NCI-H128 (cell line): ENCODE measurements at regions not wholly inside any gene's neighbourhood (a gene's known extent, or its start where the extent isn't known, plus 50 kb on each side); places are given as distances from the start of the nearest gene placed in this dataset.

ENCODE experiments used
- DNase-seq: peaks from one replicate; lab custom pipeline; 2025; ENCODE audit not compliant: unreplicated experiment; lab: John Stamatoyannopoulos, UW

GRCh38 chr2:62447411-62447810, 58.6 kb downstream of the TMEM17 start:
- DNase-seq = no peak

- no peak for DNase-seq
Observed at GRCh38 chr2:62446491-62446890, 59.5 kb downstream of the TMEM17 start.

- no peak for DNase-seq
Observed at GRCh38 chr2:62443886-62444285, 62.1 kb downstream of the TMEM17 start.

- DNase-seq = no peak
Observed at GRCh38 chr2:62443471-62443870, 62.5 kb downstream of the TMEM17 start.

GRCh38 chr2:62441824-62442223, 64.2 kb downstream of the TMEM17 start:
- no peak for DNase-seq

GRCh38 chr2:62441421-62441820, 64.6 kb downstream of the TMEM17 start:
- DNase-seq = no peak

GRCh38 chr2:62440281-62440946, 65.6 kb downstream of the TMEM17 start:
- DNase-seq = no peak

GRCh38 chr2:62439425-62439824, 66.6 kb downstream of the TMEM17 start:
- DNase-seq = no peak

DNA sequence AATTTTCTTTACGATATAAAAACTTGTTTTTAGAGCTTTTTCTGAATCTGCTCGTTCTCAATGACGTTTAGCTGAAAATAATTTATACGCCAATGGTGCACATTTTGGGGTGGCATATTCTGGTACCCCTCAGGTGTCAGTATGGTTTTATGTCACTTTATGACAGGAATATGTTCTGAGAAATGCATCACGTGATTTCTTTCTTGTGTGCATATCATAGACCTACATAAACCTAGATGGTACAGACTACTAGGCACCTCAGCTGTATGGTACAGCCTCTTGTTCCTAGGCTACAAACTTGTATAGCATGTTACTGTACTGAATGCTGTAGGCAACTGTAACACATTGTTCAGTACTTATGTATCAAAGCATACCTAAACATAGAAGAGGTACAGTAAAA, 68.2 kb downstream of the TMEM17 start:
- DNase-seq = no peak

GRCh38 chr2:62435720-62436119, 70.3 kb downstream of the TMEM17 start:
- no peak for DNase-seq

- no peak for DNase-seq
Observed at GRCh38 chr2:62432407-62432806, 73.6 kb downstream of the TMEM17 start.

DNA sequence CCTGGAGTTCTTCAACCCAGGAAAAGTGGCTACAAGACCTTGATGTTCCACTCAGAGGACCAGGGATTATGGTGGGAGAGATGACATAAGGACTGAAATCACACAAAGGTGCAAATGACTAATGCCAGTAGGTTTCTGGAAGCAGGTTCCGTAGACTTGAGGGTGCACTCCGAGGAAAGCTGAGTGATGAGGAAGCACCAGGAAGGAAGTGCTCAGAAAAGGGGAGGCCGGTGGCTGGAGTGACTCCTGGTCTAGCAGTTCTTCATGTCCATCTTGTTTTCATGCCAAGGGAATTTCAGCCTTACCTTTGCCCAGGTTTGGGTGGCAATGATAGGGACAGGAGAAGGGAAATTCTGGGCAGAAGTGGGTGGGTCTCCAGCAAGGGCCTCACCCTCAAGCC, 74.5 kb downstream of the TMEM17 start:
- DNase-seq = no peak

DNA sequence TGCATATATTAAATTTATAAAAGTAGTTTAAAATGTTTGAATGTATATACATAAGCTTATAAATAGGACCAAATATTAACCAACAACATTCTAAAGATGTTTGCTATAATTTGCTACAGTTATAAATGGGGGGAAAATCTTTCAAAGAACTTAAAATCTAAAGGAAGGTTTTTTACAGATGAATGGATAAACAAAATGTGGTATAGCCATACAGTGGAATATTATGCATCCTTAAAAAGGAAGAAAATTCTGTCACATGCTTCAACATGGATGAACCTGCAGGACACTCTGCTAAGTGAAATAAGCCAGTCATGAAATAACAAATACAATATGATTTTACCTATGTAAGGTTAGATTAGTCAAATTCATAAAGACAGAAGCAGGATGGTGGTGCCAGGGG, 75.8 kb downstream of the TMEM17 start:
- no peak for DNase-seq

- DNase-seq = no peak
Observed at GRCh38 chr2:62427146-62427545, 78.8 kb downstream of the TMEM17 start.

DNA sequence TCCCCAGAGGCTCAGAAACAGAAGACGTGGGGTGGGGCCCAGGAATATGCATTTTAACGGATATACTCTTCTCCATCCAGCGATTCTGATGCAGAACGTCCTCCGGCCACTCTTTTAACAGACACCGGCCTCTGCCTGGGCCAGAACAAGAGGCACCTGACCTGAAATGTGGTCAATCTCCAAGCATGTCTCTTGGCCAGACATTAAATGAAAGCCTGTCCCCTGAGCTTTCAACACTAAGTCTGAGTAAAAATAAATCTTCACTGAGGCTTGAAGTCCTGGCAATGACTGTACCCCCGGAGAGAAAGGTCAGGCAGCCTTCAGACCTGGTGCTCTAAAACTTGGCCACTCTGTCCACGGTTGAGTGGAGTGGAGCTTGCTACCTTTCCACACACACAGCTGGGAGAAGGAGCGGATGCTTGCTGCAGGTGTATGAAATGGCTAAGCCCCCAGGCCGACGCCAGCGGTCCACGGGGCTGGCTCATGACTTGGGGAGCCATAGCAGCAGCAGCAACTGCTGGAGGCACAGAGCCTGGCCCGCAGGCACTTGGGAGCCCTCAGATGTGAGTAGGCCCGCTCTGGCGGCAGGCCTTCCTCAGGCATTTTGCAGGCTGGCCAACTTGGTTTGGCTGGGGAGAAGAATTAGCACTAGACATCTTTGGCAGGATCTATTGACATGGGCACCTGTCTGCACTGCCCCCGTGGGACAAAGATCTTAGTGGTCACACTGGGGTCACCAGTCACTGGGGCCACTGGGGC, 79.7 kb downstream of the TMEM17 start:
- DNase-seq = no peak

- no peak for DNase-seq
Observed at GRCh38 chr2:62425684-62426083, 80.3 kb downstream of the TMEM17 start.

DNA sequence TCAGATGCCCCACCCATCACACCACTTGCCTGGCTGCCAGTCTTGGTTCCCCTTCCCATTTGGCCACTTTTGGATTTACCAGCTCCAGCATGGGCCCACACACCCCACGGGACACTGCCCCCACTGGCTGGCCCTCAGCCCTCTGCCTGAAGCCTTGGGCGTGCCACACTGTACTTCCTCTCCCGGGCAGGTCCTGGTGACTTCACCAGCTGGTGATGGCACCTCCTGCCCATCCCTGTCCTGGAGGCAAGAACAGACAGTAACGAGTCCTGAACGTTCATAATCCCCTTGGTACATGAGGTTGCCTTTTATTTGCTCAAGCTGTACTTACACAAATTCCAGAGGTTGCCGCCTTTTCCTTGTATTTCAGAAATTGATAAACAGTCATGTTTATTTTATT, 81.1 kb downstream of the TMEM17 start:
- DNase-seq = no peak

- DNase-seq = no peak
Observed at GRCh38 chr2:62423883-62424458, 82.0 kb downstream of the TMEM17 start.

- no peak for DNase-seq
Observed at GRCh38 chr2:62423235-62423634, 82.8 kb downstream of the TMEM17 start.

- DNase-seq = no peak
Observed at GRCh38 chr2:62415518-62415917, 90.5 kb downstream of the TMEM17 start.

DNA sequence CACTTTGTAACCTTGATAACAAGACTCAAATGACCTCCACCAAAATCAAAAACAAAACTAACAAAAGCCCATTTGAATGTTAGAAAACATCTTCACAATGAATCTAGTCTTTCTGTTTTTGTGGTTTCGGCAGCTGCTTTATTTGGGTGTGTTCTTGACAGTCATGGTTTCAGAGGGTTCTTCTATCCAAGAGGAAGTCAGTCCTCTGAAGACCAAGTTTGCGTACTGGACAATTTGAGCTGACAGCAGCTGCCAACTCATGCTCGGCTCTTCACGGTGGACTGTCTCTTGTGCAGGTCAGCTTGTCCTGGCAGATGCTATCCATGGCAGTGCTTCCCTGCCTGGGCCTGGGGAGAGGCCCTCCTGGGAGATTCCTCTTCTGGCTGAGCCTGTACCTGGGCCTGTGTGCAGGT, 91.0 kb downstream of the TMEM17 start:
- DNase-seq = no peak

- no peak for DNase-seq
Observed at GRCh38 chr2:62413116-62413663, 92.8 kb downstream of the TMEM17 start.
